HEK293 (cell line): ENCODE measurements at regions not wholly inside any gene's neighbourhood (a gene's known extent, or its start where the extent isn't known, plus 50 kb on each side); places are given as distances from the start of the nearest gene placed in this dataset.

Experiments
- SALL2 ChIP-seq: fragments of 450-650 bp; formaldehyde crosslinking; IDR thresholded peaks from 2 replicates; pipeline ENCODE4 v1.5.0; 2017; ENCODE audit warnings: missing biosample characterization, mild to moderate bottlenecking, missing genetic modification characterization, borderline replicate concordance
- ZNF10 ChIP-seq: fragments of 450-650 bp; formaldehyde crosslinking; IDR thresholded peaks from 2 replicates; pipeline ENCODE4 v1.5.1; 2017; ENCODE audit warnings: missing biosample characterization, missing genetic modification characterization
- ZNF121 ChIP-seq: fragments of 450-650 bp; formaldehyde crosslinking; IDR thresholded peaks from 2 replicates; pipeline ENCODE4 v1.5.1; 2016; ENCODE audit warnings: missing biosample characterization, missing genetic modification characterization
- ZNF175 ChIP-seq: fragments of 450-650 bp; formaldehyde crosslinking; IDR thresholded peaks from 2 replicates; pipeline ENCODE4 v1.5.1; 2016; ENCODE audit warnings: missing biosample characterization, missing genetic modification characterization
- ZNF239 ChIP-seq: fragments of 450-650 bp; formaldehyde crosslinking; IDR thresholded peaks from 2 replicates; pipeline ENCODE4 v1.5.1; 2016; ENCODE audit warnings: missing biosample characterization, missing genetic modification characterization
- ZNF777 ChIP-seq: fragments of 450-650 bp; formaldehyde crosslinking; IDR thresholded peaks from 2 replicates; pipeline ENCODE4 v1.5.1; 2017; ENCODE audit warnings: missing biosample characterization, missing genetic modification characterization, borderline replicate concordance
- TF ChIP-seq, protein P1 (sequence below): fragments of 450-650 bp; formaldehyde crosslinking; IDR thresholded peaks from 2 replicates; pipeline ENCODE4 v1.5.1; 2016; ENCODE audit warnings: missing biosample characterization, missing genetic modification characterization
- TF ChIP-seq, protein P2 (sequence below): fragments of 450-650 bp; formaldehyde crosslinking; IDR thresholded peaks from 2 replicates; pipeline ENCODE4 v1.5.1; 2016; ENCODE audit warnings: missing biosample characterization, missing genetic modification characterization

DNA sequence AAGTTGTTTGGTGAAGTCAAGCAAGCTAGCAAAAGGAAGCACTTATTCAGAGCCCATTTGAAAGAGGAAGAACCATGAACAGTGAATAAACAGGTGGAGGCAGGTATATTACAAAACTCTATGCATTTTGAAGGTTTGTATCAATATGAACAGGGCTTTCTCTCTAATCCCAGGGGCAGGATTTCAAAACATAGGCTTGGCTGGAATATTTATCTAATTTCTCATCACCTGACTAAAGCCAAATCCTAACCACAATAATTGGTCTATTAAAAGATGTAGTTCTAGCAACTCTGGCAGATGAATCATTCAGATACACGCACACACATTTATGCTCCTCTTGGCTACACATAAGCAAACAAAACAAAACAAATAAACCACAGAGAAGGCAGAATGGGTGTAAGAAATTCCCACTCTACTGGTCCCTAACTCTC lies 554.4 kb downstream of the INHBA start:
- TF ChIP-seq ZNF10 (no peak), ZNF239 (tag by site-specific recombination) (no peak), SALL2 (tag by site-specific recombination) (no peak), ZNF121 (no peak), ZNF175 (tag by site-specific recombination) (no peak), ZNF777 (tag by site-specific recombination) (no peak)
- TF ChIP-seq, protein P1, sequence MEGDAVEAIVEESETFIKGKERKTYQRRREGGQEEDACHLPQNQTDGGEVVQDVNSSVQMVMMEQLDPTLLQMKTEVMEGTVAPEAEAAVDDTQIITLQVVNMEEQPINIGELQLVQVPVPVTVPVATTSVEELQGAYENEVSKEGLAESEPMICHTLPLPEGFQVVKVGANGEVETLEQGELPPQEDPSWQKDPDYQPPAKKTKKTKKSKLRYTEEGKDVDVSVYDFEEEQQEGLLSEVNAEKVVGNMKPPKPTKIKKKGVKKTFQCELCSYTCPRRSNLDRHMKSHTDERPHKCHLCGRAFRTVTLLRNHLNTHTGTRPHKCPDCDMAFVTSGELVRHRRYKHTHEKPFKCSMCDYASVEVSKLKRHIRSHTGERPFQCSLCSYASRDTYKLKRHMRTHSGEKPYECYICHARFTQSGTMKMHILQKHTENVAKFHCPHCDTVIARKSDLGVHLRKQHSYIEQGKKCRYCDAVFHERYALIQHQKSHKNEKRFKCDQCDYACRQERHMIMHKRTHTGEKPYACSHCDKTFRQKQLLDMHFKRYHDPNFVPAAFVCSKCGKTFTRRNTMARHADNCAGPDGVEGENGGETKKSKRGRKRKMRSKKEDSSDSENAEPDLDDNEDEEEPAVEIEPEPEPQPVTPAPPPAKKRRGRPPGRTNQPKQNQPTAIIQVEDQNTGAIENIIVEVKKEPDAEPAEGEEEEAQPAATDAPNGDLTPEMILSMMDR (tag by site-specific recombination): no peak
- TF ChIP-seq, protein P2, sequence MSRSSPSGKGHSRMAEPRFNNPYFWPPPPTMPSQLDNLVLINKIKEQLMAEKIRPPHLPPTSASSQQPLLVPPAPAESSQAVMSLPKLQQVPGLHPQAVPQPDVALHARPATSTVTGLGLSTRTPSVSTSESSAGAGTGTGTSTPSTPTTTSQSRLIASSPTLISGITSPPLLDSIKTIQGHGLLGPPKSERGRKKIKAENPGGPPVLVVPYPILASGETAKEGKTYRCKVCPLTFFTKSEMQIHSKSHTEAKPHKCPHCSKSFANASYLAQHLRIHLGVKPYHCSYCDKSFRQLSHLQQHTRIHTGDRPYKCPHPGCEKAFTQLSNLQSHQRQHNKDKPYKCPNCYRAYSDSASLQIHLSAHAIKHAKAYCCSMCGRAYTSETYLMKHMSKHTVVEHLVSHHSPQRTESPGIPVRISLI (tag by site-specific recombination): no peak
